H9 (cell line): ENCODE measurements at regions not wholly inside any gene's neighbourhood (a gene's known extent, or its start where the extent isn't known, plus 50 kb on each side); places are given as distances from the start of the nearest gene placed in this dataset.

ENCODE experiments used
- DNase-seq: peaks from one replicate; pipeline ENCODE4 v3.0.0-alpha.2; 2017
- H2AFZ ChIP-seq: one replicate; pipeline ENCODE4 v1.6.1; 2013; ENCODE audit warnings: mild to moderate bottlenecking, low read length, control low read depth, moderate library complexity
- H2AK5ac ChIP-seq: 2 replicates; pipeline ENCODE4 v1.6.1; 2013; ENCODE audit warnings: low read length, control low read depth, mixed read lengths; ENCODE audit not compliant: insufficient read length
- H2BK120ac ChIP-seq: one replicate; pipeline ENCODE4 v1.6.1; 2013; ENCODE audit warnings: low read depth, mild to moderate bottlenecking, low read length, control low read depth, inconsistent platforms; ENCODE audit not compliant: poor library complexity, severe bottlenecking
- H2BK12ac ChIP-seq: 2 replicates; pipeline ENCODE4 v1.6.1; 2013; ENCODE audit warnings: low read length, control low read depth, mixed read lengths, low read depth; ENCODE audit not compliant: insufficient read length
- H2BK15ac ChIP-seq: 2 replicates; pipeline ENCODE4 v1.6.1; 2013; ENCODE audit warnings: low read depth, low read length, control low read depth
- H2BK20ac ChIP-seq: one replicate; pipeline ENCODE4 v1.6.1; 2013; ENCODE audit warnings: low read depth, mild to moderate bottlenecking, low read length, control low read depth, inconsistent platforms; ENCODE audit not compliant: poor library complexity, severe bottlenecking
- H2BK5ac ChIP-seq: 2 replicates; pipeline ENCODE4 v1.6.1; 2013; ENCODE audit warnings: low read length, control low read depth, mixed read lengths; ENCODE audit not compliant: insufficient read length
- H3K14ac ChIP-seq: 2 replicates; pipeline ENCODE4 v1.6.1; 2013; ENCODE audit warnings: low read length, control low read depth; ENCODE audit not compliant: insufficient read depth
- H3K18ac ChIP-seq: 2 replicates; pipeline ENCODE4 v1.6.1; 2013; ENCODE audit warnings: low read depth, mild to moderate bottlenecking, mixed read lengths, low read length, control low read depth; ENCODE audit not compliant: insufficient read length
- H3K23ac ChIP-seq: 2 replicates; pipeline ENCODE4 v1.6.1; 2013; ENCODE audit warnings: low read length, control low read depth, mixed read lengths, low read depth; ENCODE audit not compliant: insufficient read length
- H3K23me2 ChIP-seq: 2 replicates; pipeline ENCODE4 v1.6.1; 2013; ENCODE audit warnings: low read depth, mild to moderate bottlenecking, mixed read lengths, low read length, control low read depth; ENCODE audit not compliant: insufficient read length, poor library complexity, severe bottlenecking
- H3K27ac ChIP-seq: 2 replicates; pipeline ENCODE4 v1.5.1; 2013; ENCODE audit warnings: low read length, control low read depth, mixed read lengths, low read depth; ENCODE audit not compliant: insufficient read length
- H3K27me3 ChIP-seq: 2 replicates; pipeline ENCODE4 v1.6.1; 2013; ENCODE audit warnings: low read length, control low read depth, inconsistent platforms; ENCODE audit not compliant: insufficient read depth
- H3K4ac ChIP-seq: 2 replicates; pipeline ENCODE4 v1.6.1; 2013; ENCODE audit warnings: low read depth, mild to moderate bottlenecking, control low read depth, inconsistent platforms, low read length, moderate library complexity
- H3K4me1 ChIP-seq: 2 replicates; pipeline ENCODE4 v1.6.1; 2013; ENCODE audit warnings: low read length, control low read depth, inconsistent platforms; ENCODE audit not compliant: insufficient read depth
- H3K4me2 ChIP-seq: 2 replicates; pipeline ENCODE4 v1.6.1; 2013; ENCODE audit warnings: low read length, control low read depth, mixed read lengths; ENCODE audit not compliant: insufficient read length, insufficient read depth
- H3K56ac ChIP-seq: 2 replicates; pipeline ENCODE4 v1.6.1; 2013; ENCODE audit warnings: low read depth, mild to moderate bottlenecking, mixed read lengths, low read length, control low read depth; ENCODE audit not compliant: insufficient read length
- H3K79me1 ChIP-seq: 2 replicates; pipeline ENCODE4 v1.6.1; 2013; ENCODE audit warnings: low read depth, mild to moderate bottlenecking, moderate library complexity, low read length, control low read depth, inconsistent platforms; ENCODE audit not compliant: insufficient read depth, poor library complexity, severe bottlenecking
- H3K79me2 ChIP-seq: 2 replicates; pipeline ENCODE4 v1.6.1; 2013; ENCODE audit warnings: low read length, control low read depth, inconsistent platforms; ENCODE audit not compliant: insufficient read depth
- H3K9ac ChIP-seq: 2 replicates; pipeline ENCODE4 v1.6.1; 2013; ENCODE audit warnings: low read length, control low read depth, mixed read lengths; ENCODE audit not compliant: insufficient read length; ENCODE audit errors: extremely low read depth
- H3K9me3 ChIP-seq: one replicate; pipeline ENCODE4 v1.6.1; 2013; ENCODE audit warnings: low read depth, low read length, inconsistent platforms; ENCODE audit not compliant: control insufficient read depth
- H3T11ph ChIP-seq: one replicate; pipeline ENCODE4 v1.6.1; 2013; ENCODE audit warnings: mild to moderate bottlenecking, low read length, control low read depth, inconsistent platforms
- H4K20me1 ChIP-seq: one replicate; pipeline ENCODE4 v1.6.1; 2013; ENCODE audit not compliant: control insufficient read depth, insufficient read length, insufficient read depth
- H4K5ac ChIP-seq: 2 replicates; pipeline ENCODE4 v1.6.1; 2013; ENCODE audit warnings: low read depth, mild to moderate bottlenecking, mixed read lengths, low read length, control low read depth; ENCODE audit not compliant: insufficient read length
- H4K8ac ChIP-seq: replicated peaks from 2 replicates; pipeline ENCODE4 v1.6.1; 2013; ENCODE audit warnings: low read length, control low read depth, mixed read lengths, low read depth; ENCODE audit not compliant: insufficient read length
- H4K91ac ChIP-seq: 2 replicates; pipeline ENCODE4 v1.6.1; 2013; ENCODE audit warnings: low read depth, mild to moderate bottlenecking, moderate library complexity, mixed read lengths, low read length, control low read depth; ENCODE audit not compliant: insufficient read length
- H3K27ac Mint-ChIP-seq, 3 experiments: 2 replicates in 2 of 3; 3 replicates in 1 of 3; pipeline ENCODE4 v1.8.0; 2020 to 2021; ENCODE audit warnings: mixed read lengths in 3 of 3, mild to moderate bottlenecking in 1 of 3, moderate library complexity in 1 of 3
- H3K27me3 Mint-ChIP-seq: 2 replicates; pipeline ENCODE4 v1.8.0; 2021; ENCODE audit warnings: low read depth, mild to moderate bottlenecking, moderate library complexity, mixed read lengths
- H3K36me3 Mint-ChIP-seq, 3 experiments: 2 replicates in 2 of 3; 3 replicates in 1 of 3; pipeline ENCODE4 v1.8.0; 2020 to 2021; ENCODE audit warnings: low read depth in 3 of 3, mixed read lengths in 3 of 3; ENCODE audit not compliant: insufficient read depth in 1 of 3
- H3K4me1 Mint-ChIP-seq, 2 experiments: 2 replicates each; pipeline ENCODE4 v1.8.0; 2020; ENCODE audit warnings: mixed read lengths in 2 of 2
- H3K4me3 Mint-ChIP-seq, 2 experiments: 2 replicates in 1 of 2; 3 replicates in 1 of 2; pipeline ENCODE4 v1.8.0; 2020 to 2021; ENCODE audit warnings: mild to moderate bottlenecking in 2 of 2, mixed read lengths in 2 of 2, moderate library complexity in 1 of 2
- H3K9me3 Mint-ChIP-seq, 2 experiments: 2 replicates in 1 of 2; 3 replicates in 1 of 2; pipeline ENCODE4 v1.8.0; 2020; ENCODE audit warnings: mild to moderate bottlenecking in 2 of 2, mixed read lengths in 2 of 2, moderate library complexity in 1 of 2
- WGBS: extraction: QIAGEN DNeasy Blood & Tissue Kit; methylation state at CpG from one replicate; pipeline ENCODE4 v1.1.7; 2013; ENCODE audit warnings: missing lambda C conversion rate, low lambda C conversion rate, mixed read lengths; ENCODE audit not compliant: insufficient read length; ENCODE audit errors: extremely low coverage; 5-methylcytosine and 5-hydroxymethylcytosine counted together
- TF ChIP-seq, protein P1 (sequence below): fragments of 200-600 bp; sonication (generic); conservative IDR thresholded peaks from 3 replicates; pipeline ENCODE4 v1.8.0; 2021; ENCODE audit warnings: antibody characterized with exemption, mild to moderate bottlenecking

DNA sequence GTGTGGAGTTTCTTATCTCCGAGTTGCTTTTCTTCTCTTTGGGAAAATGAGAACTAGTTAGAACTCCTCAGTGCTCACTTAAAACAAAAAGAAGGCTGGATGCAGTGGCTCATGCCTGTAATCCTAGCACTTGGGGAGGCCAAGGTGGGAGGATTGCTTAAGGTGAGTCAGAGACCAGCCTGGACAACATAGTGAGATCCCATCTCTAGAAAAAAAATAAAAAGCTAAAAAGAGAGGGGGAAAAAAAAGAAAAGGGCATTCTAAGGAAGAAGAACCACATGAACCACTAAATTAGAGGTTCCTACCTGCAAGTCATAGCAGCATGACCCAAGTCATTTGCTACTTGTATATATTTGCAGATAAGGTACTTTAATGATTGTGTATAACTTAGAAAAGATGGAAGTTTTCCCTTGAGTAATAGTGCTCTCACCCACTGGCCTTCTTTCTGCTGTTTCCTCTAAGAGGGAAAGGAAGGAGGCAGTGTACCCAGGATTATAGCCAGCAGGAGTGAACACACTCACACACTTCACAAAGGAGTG lies 87.8 kb downstream of the CCDC71L start:
- TF ChIP-seq, protein P1, sequence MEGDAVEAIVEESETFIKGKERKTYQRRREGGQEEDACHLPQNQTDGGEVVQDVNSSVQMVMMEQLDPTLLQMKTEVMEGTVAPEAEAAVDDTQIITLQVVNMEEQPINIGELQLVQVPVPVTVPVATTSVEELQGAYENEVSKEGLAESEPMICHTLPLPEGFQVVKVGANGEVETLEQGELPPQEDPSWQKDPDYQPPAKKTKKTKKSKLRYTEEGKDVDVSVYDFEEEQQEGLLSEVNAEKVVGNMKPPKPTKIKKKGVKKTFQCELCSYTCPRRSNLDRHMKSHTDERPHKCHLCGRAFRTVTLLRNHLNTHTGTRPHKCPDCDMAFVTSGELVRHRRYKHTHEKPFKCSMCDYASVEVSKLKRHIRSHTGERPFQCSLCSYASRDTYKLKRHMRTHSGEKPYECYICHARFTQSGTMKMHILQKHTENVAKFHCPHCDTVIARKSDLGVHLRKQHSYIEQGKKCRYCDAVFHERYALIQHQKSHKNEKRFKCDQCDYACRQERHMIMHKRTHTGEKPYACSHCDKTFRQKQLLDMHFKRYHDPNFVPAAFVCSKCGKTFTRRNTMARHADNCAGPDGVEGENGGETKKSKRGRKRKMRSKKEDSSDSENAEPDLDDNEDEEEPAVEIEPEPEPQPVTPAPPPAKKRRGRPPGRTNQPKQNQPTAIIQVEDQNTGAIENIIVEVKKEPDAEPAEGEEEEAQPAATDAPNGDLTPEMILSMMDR = no peak
- Histone ChIP-seq H3K14ac (no peak overlapping the region), H3K27me3 (no peaks in the 10 kb centered on the region), H3K23me2 (no peaks in the 10 kb centered on the region), H2BK20ac (no peak overlapping the region), H3K79me1 (no peaks in the 10 kb centered on the region), H3K27ac (no peak overlapping the region), H3T11ph (no peak overlapping the region), H2BK5ac (no peak overlapping the region), H2AFZ (no peak overlapping the region), H3K79me2 (no peaks in the 10 kb centered on the region), H3K4ac (no peak overlapping the region), H3K18ac (no peak overlapping the region), H3K23ac (no peak overlapping the region), H4K91ac (no peak overlapping the region), H3K9ac (no peak overlapping the region), H4K8ac (no peak overlapping the region), H3K4me2 (no peak overlapping the region), H2BK12ac (no peak overlapping the region), H3K9me3 (no peaks in the 10 kb centered on the region), H2BK120ac (no peak overlapping the region), H2BK15ac (no peak overlapping the region), H4K20me1 (no peaks in the 10 kb centered on the region), H3K4me1 (peaks cover 2% of the 10 kb centered on the region; the same call in 1 of the 2 replicates), H2AK5ac (no peak overlapping the region), H4K5ac (no peak overlapping the region), H3K56ac (no peak overlapping the region)
- no peak overlapping the region for H3K4me3 Mint-ChIP-seq
- no peak overlapping the region for H3K27ac Mint-ChIP-seq
- WGBS = no CpG with 5 or more reads among the region's 1 CpG
- no peaks in the 10 kb centered on the region for H3K27me3 Mint-ChIP-seq
- peaks cover 10% of the 10 kb centered on the region in 2 experiments for H3K4me1 Mint-ChIP-seq
- H3K9me3 Mint-ChIP-seq = peaks cover 0 to 3% of the 10 kb centered on the region in 2 experiments; a peak in 3 of 5 replicates
- peaks cover 0 to 3% (median 0%) of the 10 kb centered on the region in 3 experiments; a peak in 3 of 7 replicates for H3K36me3 Mint-ChIP-seq
- no peak for DNase-seq
